DND-41 (cell line): ENCODE measurements at regions not wholly inside any gene's neighbourhood (a gene's known extent, or its start where the extent isn't known, plus 50 kb on each side); places are given as distances from the start of the nearest gene placed in this dataset.

ENCODE experiments used
- EZH2 ChIP-seq: IDR thresholded peaks from 3 replicates; pipeline ENCODE4 v1.6.1; 2012; ENCODE audit warnings: borderline replicate concordance, low read depth, mild to moderate bottlenecking, moderate library complexity, low read length, inconsistent platforms; ENCODE audit not compliant: severe bottlenecking
- TF ChIP-seq, protein P1 (sequence below): IDR thresholded peaks from 2 replicates; pipeline ENCODE4 v1.5.1; 2012; ENCODE audit warnings: borderline replicate concordance, low read length, moderate library complexity, mild to moderate bottlenecking; ENCODE audit not compliant: poor library complexity, severe bottlenecking; ENCODE audit errors: extremely low read depth

- TF ChIP-seq, protein P1, sequence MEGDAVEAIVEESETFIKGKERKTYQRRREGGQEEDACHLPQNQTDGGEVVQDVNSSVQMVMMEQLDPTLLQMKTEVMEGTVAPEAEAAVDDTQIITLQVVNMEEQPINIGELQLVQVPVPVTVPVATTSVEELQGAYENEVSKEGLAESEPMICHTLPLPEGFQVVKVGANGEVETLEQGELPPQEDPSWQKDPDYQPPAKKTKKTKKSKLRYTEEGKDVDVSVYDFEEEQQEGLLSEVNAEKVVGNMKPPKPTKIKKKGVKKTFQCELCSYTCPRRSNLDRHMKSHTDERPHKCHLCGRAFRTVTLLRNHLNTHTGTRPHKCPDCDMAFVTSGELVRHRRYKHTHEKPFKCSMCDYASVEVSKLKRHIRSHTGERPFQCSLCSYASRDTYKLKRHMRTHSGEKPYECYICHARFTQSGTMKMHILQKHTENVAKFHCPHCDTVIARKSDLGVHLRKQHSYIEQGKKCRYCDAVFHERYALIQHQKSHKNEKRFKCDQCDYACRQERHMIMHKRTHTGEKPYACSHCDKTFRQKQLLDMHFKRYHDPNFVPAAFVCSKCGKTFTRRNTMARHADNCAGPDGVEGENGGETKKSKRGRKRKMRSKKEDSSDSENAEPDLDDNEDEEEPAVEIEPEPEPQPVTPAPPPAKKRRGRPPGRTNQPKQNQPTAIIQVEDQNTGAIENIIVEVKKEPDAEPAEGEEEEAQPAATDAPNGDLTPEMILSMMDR: no peak
- TF ChIP-seq EZH2: no peak
Measured at GRCh38 chr6:163771180-163771579, 356.7 kb downstream of the QKI start.
